ENCODE measurements at regions not wholly inside any gene's neighbourhood (a gene's known extent, or its start where the extent isn't known, plus 50 kb on each side); places are given as distances from the start of the nearest gene placed in this dataset.

DNA sequence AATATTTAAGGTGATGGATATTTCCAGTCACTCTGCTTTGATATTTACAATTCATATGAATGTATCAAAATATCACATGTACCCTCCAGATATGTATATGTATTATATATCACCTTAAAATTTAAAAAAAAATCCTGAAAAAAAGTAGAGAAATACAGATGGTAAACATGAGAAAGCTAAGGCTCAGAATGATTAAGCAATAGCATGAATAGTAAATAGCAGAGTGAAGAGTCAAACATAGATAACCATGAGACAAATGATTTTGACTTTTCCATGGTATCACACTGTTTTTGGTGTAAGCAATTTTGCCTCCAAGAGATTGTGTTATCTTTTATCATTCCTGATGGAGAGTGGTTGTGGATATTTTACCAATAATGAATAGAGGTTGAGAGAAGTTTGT, 868.8 kb downstream of the CDH11 start:
- no peak for TF ChIP-seq MYC (IDR thresholded peaks at IDR 0.05; ENCODE audit: low read depth, low read length)
- TF ChIP-seq POLR2A (IDR thresholded peaks at IDR 0.05; ENCODE audit: extremely low read depth, insufficient read length): no peak
- TF ChIP-seq, protein P1, sequence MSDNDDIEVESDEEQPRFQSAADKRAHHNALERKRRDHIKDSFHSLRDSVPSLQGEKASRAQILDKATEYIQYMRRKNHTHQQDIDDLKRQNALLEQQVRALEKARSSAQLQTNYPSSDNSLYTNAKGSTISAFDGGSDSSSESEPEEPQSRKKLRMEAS (IDR thresholded peaks at IDR 0.05; ENCODE audit: low read depth, low read length): no peak
- TF ChIP-seq, protein P2, sequence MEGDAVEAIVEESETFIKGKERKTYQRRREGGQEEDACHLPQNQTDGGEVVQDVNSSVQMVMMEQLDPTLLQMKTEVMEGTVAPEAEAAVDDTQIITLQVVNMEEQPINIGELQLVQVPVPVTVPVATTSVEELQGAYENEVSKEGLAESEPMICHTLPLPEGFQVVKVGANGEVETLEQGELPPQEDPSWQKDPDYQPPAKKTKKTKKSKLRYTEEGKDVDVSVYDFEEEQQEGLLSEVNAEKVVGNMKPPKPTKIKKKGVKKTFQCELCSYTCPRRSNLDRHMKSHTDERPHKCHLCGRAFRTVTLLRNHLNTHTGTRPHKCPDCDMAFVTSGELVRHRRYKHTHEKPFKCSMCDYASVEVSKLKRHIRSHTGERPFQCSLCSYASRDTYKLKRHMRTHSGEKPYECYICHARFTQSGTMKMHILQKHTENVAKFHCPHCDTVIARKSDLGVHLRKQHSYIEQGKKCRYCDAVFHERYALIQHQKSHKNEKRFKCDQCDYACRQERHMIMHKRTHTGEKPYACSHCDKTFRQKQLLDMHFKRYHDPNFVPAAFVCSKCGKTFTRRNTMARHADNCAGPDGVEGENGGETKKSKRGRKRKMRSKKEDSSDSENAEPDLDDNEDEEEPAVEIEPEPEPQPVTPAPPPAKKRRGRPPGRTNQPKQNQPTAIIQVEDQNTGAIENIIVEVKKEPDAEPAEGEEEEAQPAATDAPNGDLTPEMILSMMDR (IDR thresholded peaks at IDR 0.05; ENCODE audit: low read depth, low read length): no peak
- no peak overlapping the region for H3K4me3 ChIP-seq (ENCODE audit: low read depth, low read length)
- DNase-seq (ENCODE audit: low read depth): no peak

DNA sequence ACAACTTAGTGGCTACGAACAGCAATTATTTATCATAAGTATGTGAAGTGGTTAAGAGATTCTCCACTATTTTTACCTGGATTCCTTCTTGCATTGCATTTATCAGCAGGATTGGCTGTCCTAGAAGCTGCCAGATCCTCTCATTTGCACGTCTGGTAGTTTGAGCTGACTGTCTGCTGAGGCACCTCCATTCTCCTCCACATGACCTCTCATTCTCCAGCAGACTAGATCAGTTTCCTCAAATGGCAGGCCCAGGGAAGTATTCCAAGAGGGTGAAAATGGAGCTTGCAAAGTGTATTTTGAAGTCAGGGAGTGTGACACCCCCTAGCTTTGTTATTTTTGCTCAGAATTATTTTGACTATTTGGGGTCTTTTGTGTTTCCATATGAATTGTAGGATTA, 870.1 kb downstream of the CDH11 start:
- TF ChIP-seq POLR2A (IDR thresholded peaks at IDR 0.05; ENCODE audit: extremely low read depth, insufficient read length) (no peak), MYC (IDR thresholded peaks at IDR 0.05; ENCODE audit: low read depth, low read length) (no peak)
- TF ChIP-seq, protein P2 (IDR thresholded peaks at IDR 0.05; ENCODE audit: low read depth, low read length): no peak
- TF ChIP-seq, protein P1 (IDR thresholded peaks at IDR 0.05; ENCODE audit: low read depth, low read length): no peak
- no peak for DNase-seq (ENCODE audit: low read depth)
- no peak overlapping the region for H3K4me3 ChIP-seq (ENCODE audit: low read depth, low read length)

DNA sequence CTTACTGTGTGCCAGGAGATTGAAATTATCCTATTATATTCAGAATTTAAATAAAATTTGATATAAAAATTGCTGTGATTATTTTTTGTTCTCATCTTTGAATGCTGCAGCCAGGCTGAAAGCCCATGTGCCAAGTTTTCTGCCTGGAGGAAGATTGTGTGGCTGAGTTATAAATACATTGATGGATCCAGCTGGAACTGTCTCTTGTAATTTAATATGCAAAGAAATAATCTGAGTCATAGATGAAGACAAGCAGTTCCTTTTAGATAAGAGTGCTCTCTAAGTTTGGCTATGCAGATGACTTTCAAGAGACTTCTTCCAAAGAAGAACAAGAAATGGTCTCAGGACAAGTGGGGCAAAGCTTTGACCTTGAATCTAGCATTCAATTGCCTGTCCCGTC, 871.0 kb downstream of the CDH11 start:
- no peak for DNase-seq (ENCODE audit: low read depth)
- TF ChIP-seq, protein P1 (IDR thresholded peaks at IDR 0.05; ENCODE audit: low read depth, low read length): no peak
- TF ChIP-seq MYC (IDR thresholded peaks at IDR 0.05; ENCODE audit: low read depth, low read length) (no peak), POLR2A (IDR thresholded peaks at IDR 0.05; ENCODE audit: extremely low read depth, insufficient read length) (no peak)
- TF ChIP-seq, protein P2 (IDR thresholded peaks at IDR 0.05; ENCODE audit: low read depth, low read length): no peak
- no peak overlapping the region for H3K4me3 ChIP-seq (ENCODE audit: low read depth, low read length)

DNA sequence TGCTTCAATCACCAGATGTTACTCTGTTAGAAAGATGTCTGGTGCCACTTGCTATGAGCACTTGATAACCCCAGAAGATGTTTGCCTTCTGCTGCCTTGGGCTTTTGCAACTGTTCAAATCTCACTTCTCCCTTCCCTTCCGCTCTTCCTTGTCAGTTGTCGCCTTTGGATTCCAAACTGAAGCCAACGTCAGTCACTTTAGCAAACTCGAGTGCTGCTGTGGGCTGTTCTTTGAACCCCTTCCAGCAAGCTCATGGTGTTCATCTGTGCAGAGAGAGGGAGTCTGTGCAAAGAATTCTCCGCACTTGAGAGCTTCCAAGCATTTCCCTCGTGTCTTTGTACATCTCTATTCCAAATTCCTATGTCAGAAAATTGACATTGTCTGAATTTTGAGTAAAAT, 879.4 kb downstream of the CDH11 start:
- H3K4me3 ChIP-seq (ENCODE audit: low read depth, low read length): no peak overlapping the region
- no peak for DNase-seq (ENCODE audit: low read depth)
- TF ChIP-seq, protein P1 (IDR thresholded peaks at IDR 0.05; ENCODE audit: low read depth, low read length): no peak
- TF ChIP-seq, protein P2 (IDR thresholded peaks at IDR 0.05; ENCODE audit: low read depth, low read length): no peak
- TF ChIP-seq MYC (IDR thresholded peaks at IDR 0.05; ENCODE audit: low read depth, low read length) (no peak), POLR2A (IDR thresholded peaks at IDR 0.05; ENCODE audit: extremely low read depth, insufficient read length) (no peak)

DNA sequence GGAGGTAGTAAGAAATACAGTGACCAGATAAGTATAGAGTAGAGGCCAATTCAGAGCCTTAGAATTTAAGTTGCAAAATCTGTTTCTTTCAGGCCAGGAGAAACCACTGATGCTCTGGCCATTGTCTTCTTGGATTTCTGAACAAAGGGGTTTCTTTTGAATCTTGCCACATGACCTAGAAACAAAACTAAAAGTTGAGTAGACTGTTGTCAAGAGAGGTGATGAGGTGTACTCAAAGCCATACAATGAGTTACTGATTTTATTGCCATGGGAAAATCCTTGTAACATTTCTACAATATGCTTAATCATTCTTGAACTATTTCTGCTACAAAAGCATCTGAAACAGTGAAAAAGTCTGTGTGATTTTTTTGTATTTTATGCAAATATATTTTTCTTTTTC, 881.3 kb downstream of the CDH11 start:
- DNase-seq (ENCODE audit: low read depth): no peak
- H3K4me3 ChIP-seq (ENCODE audit: low read depth, low read length): no peak overlapping the region
- TF ChIP-seq POLR2A (IDR thresholded peaks at IDR 0.05; ENCODE audit: extremely low read depth, insufficient read length) (no peak), MYC (IDR thresholded peaks at IDR 0.05; ENCODE audit: low read depth, low read length) (no peak)
- TF ChIP-seq, protein P2 (IDR thresholded peaks at IDR 0.05; ENCODE audit: low read depth, low read length): no peak
- TF ChIP-seq, protein P1 (IDR thresholded peaks at IDR 0.05; ENCODE audit: low read depth, low read length): no peak

DNA sequence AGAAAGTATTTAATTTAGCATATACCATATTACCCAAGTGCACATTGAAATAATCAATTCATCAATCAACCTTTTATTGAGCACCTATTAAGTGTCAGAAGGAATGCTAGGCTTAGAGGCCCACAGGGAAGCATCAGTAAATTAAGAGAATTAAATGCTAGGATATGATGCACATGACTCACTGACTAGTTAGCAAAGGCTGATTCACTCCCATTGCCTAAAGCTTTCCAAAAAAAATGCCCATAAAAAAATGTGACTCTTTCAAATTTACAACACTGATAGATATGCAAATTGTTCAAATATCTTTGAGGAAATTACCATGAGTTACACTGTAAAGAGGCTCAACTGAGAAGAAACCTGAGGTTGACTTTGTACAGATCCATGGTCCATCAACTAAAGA, 883.3 kb downstream of the CDH11 start:
- no peak for DNase-seq (ENCODE audit: low read depth)
- H3K4me3 ChIP-seq (ENCODE audit: low read depth, low read length): no peak overlapping the region
- TF ChIP-seq POLR2A (IDR thresholded peaks at IDR 0.05; ENCODE audit: extremely low read depth, insufficient read length) (no peak), MYC (IDR thresholded peaks at IDR 0.05; ENCODE audit: low read depth, low read length) (no peak)
- TF ChIP-seq, protein P1 (IDR thresholded peaks at IDR 0.05; ENCODE audit: low read depth, low read length): no peak
- TF ChIP-seq, protein P2 (IDR thresholded peaks at IDR 0.05; ENCODE audit: low read depth, low read length): no peak
